SJSA1 (cell line): ENCODE measurements at regions not wholly inside any gene's neighbourhood (a gene's known extent, or its start where the extent isn't known, plus 50 kb on each side); places are given as distances from the start of the nearest gene placed in this dataset.

ENCODE experiments used
- DNase-seq, 2 experiments: peaks; one replicate each; pipeline ENCODE4 v3.0.0-alpha.2; 2015 to 2020; ENCODE audit warnings: low spot score in 2 of 2, low read depth in 1 of 2
- H3K27ac ChIP-seq: fragments of 250-450 bp; sonication (Bioruptor Pico); 2 replicates; pipeline ENCODE4 v1.5.1; 2020; ENCODE audit warnings: mild to moderate bottlenecking, moderate library complexity
- H3K27me3 ChIP-seq: fragments of 250-450 bp; sonication (Bioruptor Pico); replicated peaks from 2 replicates; pipeline ENCODE4 v1.5.1; 2020; ENCODE audit warnings: mild to moderate bottlenecking, moderate library complexity
- H3K36me3 ChIP-seq: fragments of 250-450 bp; sonication (Bioruptor Pico); 2 replicates; pipeline ENCODE4 v1.5.1; 2020; ENCODE audit warnings: mild to moderate bottlenecking
- H3K4me1 ChIP-seq: fragments of 250-450 bp; sonication (Bioruptor Pico); replicated peaks from 2 replicates; pipeline ENCODE4 v1.6.1; 2021; ENCODE audit warnings: mild to moderate bottlenecking
- H3K4me3 ChIP-seq: fragments of 250-450 bp; sonication (Bioruptor Pico); 2 replicates; pipeline ENCODE4 v1.5.1; 2020; ENCODE audit warnings: mild to moderate bottlenecking
- H3K9me3 ChIP-seq: fragments of 250-450 bp; sonication (Bioruptor Pico); replicated peaks from 2 replicates; pipeline ENCODE4 v1.5.1; 2020; ENCODE audit warnings: mild to moderate bottlenecking

GRCh38 chr4:100130964-100131363, 59.3 kb downstream of the DDIT4L start:
- DNase-seq: no peak
- Histone ChIP-seq H3K36me3 (no peaks in the 10 kb centered on the region), H3K27ac (no peak overlapping the region), H3K9me3 (no peaks in the 10 kb centered on the region), H3K4me1 (no peaks in the 10 kb centered on the region), H3K4me3 (no peak overlapping the region), H3K27me3 (no peaks in the 10 kb centered on the region)

- H3K36me3 ChIP-seq: no peaks in the 10 kb centered on the region
- DNase-seq: no peak
- no peaks in the 10 kb centered on the region for H3K27me3 ChIP-seq
- H3K27ac ChIP-seq: no peak overlapping the region
- H3K4me1 ChIP-seq: no peaks in the 10 kb centered on the region
- H3K9me3 ChIP-seq: no peaks in the 10 kb centered on the region
- no peak overlapping the region for H3K4me3 ChIP-seq
Observed at GRCh38 chr4:100130491-100130890, 59.8 kb downstream of the DDIT4L start.

GRCh38 chr4:100129774-100130173, 60.5 kb downstream of the DDIT4L start:
- H3K4me3 ChIP-seq: no peak overlapping the region
- no peaks in the 10 kb centered on the region for H3K27me3 ChIP-seq
- H3K9me3 ChIP-seq: no peaks in the 10 kb centered on the region
- H3K4me1 ChIP-seq: no peaks in the 10 kb centered on the region
- DNase-seq: no peak
- no peaks in the 10 kb centered on the region for H3K36me3 ChIP-seq
- no peak overlapping the region for H3K27ac ChIP-seq

GRCh38 chr4:100128338-100128737, 61.9 kb downstream of the DDIT4L start:
- H3K9me3 ChIP-seq: no peaks in the 10 kb centered on the region
- H3K4me1 ChIP-seq: no peaks in the 10 kb centered on the region
- DNase-seq: no peak
- no peak overlapping the region for H3K4me3 ChIP-seq
- H3K36me3 ChIP-seq: no peaks in the 10 kb centered on the region
- H3K27me3 ChIP-seq: no peaks in the 10 kb centered on the region
- no peak overlapping the region for H3K27ac ChIP-seq

DNA sequence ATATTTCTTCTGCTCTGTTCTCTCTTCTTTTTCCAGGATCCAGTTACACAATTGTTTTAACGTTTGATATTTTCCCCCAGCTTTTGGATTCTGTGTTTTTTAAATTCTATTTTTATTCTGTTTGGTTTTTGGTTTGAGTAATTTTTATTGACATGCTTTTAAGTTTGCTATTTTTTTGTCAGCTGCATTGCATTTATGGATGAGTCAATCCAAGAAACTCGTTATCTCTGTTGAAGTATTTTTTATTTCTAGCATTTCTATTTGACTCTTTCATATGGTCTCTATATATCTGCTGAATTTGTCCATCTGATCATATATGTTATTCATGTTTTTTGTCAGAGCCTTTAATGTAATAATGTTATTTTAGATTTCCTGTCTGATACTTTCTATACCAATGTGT, 65.6 kb downstream of the DDIT4L start:
- no peaks in the 10 kb centered on the region for H3K27me3 ChIP-seq
- no peaks in the 10 kb centered on the region for H3K36me3 ChIP-seq
- no peaks in the 10 kb centered on the region for H3K9me3 ChIP-seq
- DNase-seq: no peak
- no peak overlapping the region for H3K27ac ChIP-seq
- no peaks in the 10 kb centered on the region for H3K4me1 ChIP-seq
- no peak overlapping the region for H3K4me3 ChIP-seq

DNA sequence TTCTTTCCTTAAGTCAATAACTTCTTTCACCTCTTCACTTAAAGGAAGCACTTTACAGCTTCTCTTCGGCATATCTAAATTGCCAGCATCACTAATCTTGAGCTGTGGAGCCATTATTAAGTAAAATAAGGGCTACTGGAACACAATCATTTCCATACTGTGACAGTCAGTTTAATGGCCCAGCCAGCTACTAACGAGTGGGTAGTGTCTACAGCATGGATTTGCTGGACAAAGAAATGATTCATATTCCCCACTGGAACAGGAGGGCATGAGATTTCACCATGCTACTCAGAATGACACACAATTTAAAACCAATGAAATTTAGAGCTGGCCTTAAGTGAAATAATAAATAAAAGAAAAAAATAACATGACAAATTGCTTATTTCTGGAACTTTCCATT, 72.1 kb downstream of the DDIT4L start:
- Histone ChIP-seq H3K27ac (no peak overlapping the region), H3K9me3 (no peaks in the 10 kb centered on the region), H3K36me3 (no peaks in the 10 kb centered on the region), H3K27me3 (no peaks in the 10 kb centered on the region), H3K4me1 (no peaks in the 10 kb centered on the region), H3K4me3 (no peak overlapping the region)
- no peak for DNase-seq

GRCh38 chr4:100117750-100118149, 72.5 kb downstream of the DDIT4L start:
- no peaks in the 10 kb centered on the region for H3K27me3 ChIP-seq
- no peaks in the 10 kb centered on the region for H3K36me3 ChIP-seq
- no peak overlapping the region for H3K27ac ChIP-seq
- no peaks in the 10 kb centered on the region for H3K9me3 ChIP-seq
- no peak for DNase-seq
- no peaks in the 10 kb centered on the region for H3K4me1 ChIP-seq
- no peak overlapping the region for H3K4me3 ChIP-seq

GRCh38 chr4:100114909-100115308, 75.4 kb downstream of the DDIT4L start:
- H3K9me3 ChIP-seq: no peaks in the 10 kb centered on the region
- no peak overlapping the region for H3K4me3 ChIP-seq
- no peaks in the 10 kb centered on the region for H3K27me3 ChIP-seq
- H3K4me1 ChIP-seq: no peaks in the 10 kb centered on the region
- DNase-seq: no peak
- H3K36me3 ChIP-seq: no peaks in the 10 kb centered on the region
- H3K27ac ChIP-seq: no peak overlapping the region

- H3K27ac ChIP-seq: no peak overlapping the region
- H3K9me3 ChIP-seq: no peaks in the 10 kb centered on the region
- DNase-seq: no peak
- no peaks in the 10 kb centered on the region for H3K4me1 ChIP-seq
- H3K27me3 ChIP-seq: no peaks in the 10 kb centered on the region
- H3K36me3 ChIP-seq: no peaks in the 10 kb centered on the region
- no peak overlapping the region for H3K4me3 ChIP-seq
Observed at GRCh38 chr4:100113732-100114131, 76.5 kb downstream of the DDIT4L start.

- Histone ChIP-seq H3K4me3 (no peak overlapping the region), H3K27ac (no peak overlapping the region), H3K36me3 (no peaks in the 10 kb centered on the region), H3K4me1 (no peaks in the 10 kb centered on the region), H3K27me3 (no peaks in the 10 kb centered on the region), H3K9me3 (no peaks in the 10 kb centered on the region)
- no peak for DNase-seq
Observed at GRCh38 chr4:100113096-100113495, 77.2 kb downstream of the DDIT4L start.

GRCh38 chr4:100109921-100110320, 80.3 kb downstream of the DDIT4L start:
- no peak overlapping the region for H3K27ac ChIP-seq
- no peaks in the 10 kb centered on the region for H3K4me1 ChIP-seq
- H3K4me3 ChIP-seq: no peak overlapping the region
- H3K36me3 ChIP-seq: no peaks in the 10 kb centered on the region
- DNase-seq: no peak
- H3K9me3 ChIP-seq: no peaks in the 10 kb centered on the region
- no peaks in the 10 kb centered on the region for H3K27me3 ChIP-seq

DNA sequence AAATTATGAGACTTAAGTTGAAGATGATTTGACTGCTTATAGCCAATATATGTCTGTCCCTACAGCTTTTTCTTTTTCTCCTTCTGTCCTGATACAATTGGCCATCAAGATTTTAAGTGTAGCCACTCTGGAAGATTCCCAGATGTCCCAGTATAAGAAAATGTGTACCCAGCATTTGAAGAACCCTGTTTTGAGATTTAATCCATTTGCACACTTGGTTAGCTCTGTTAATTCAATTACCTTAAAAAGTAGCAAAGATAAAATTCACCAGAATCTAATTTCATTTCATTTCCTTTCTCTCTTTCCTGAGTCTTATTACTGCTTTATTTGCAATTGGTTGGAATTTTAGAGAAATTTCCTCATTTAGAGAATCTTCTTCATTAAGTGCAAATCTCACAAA, 81.4 kb downstream of the DDIT4L start:
- Histone ChIP-seq H3K27ac (no peak overlapping the region), H3K4me3 (no peak overlapping the region), H3K27me3 (no peaks in the 10 kb centered on the region), H3K4me1 (no peaks in the 10 kb centered on the region), H3K36me3 (no peaks in the 10 kb centered on the region), H3K9me3 (no peaks in the 10 kb centered on the region)
- DNase-seq: no peak

GRCh38 chr4:100106982-100107381, 83.3 kb downstream of the DDIT4L start:
- Histone ChIP-seq H3K36me3 (no peaks in the 10 kb centered on the region), H3K9me3 (no peaks in the 10 kb centered on the region), H3K27ac (no peak overlapping the region), H3K4me3 (no peak overlapping the region), H3K27me3 (no peaks in the 10 kb centered on the region), H3K4me1 (no peaks in the 10 kb centered on the region)
- DNase-seq: no peak

DNA sequence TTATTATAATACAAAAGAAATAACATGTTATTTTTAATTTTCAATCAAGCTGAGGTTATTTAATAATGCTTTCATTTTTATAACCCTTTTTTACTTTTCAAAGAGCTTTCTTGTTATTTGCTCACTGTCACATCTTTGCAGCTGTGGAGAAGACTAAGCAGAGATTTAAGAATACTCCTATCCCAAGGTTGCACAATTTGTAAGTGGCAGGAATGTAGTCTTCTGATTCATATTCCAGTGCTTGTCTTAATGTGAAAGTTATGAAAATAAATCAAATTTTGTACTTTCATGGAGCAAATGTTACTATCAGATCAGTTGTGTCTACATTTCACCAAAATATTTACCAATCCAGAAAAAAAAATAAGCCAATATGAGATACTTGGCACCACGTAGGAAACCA, 86.6 kb downstream of the DDIT4L start:
- Histone ChIP-seq H3K36me3 (no peaks in the 10 kb centered on the region), H3K9me3 (no peaks in the 10 kb centered on the region), H3K4me1 (no peaks in the 10 kb centered on the region), H3K27ac (no peak overlapping the region), H3K4me3 (no peak overlapping the region), H3K27me3 (no peaks in the 10 kb centered on the region)
- no peak for DNase-seq

GRCh38 chr4:100100985-100101384, 89.3 kb downstream of the DDIT4L start:
- no peak for DNase-seq
- Histone ChIP-seq H3K4me3 (no peak overlapping the region), H3K4me1 (peaks cover 5% of the 10 kb centered on the region), H3K27me3 (no peaks in the 10 kb centered on the region), H3K27ac (no peak overlapping the region), H3K9me3 (no peaks in the 10 kb centered on the region), H3K36me3 (no peaks in the 10 kb centered on the region)
